ENCODE measurements at regions not wholly inside any gene's neighbourhood (a gene's known extent, or its start where the extent isn't known, plus 50 kb on each side); places are given as distances from the start of the nearest gene placed in this dataset.

- no peak overlapping the region for H3K9ac ChIP-seq (ENCODE audit: control insufficient read depth, insufficient read depth, low read length)
- no peaks in the 10 kb centered on the region for H3K79me2 ChIP-seq (ENCODE audit: control insufficient read depth, insufficient read depth, low read length)
- no peaks in the 10 kb centered on the region for H4K20me1 ChIP-seq (ENCODE audit: control insufficient read depth, insufficient read depth)
- H3K36me3 ChIP-seq (ENCODE audit: control insufficient read depth in 2 of 2, insufficient read depth in 2 of 2, low read length in 1 of 2), result no peaks in the 10 kb centered on the region
- no peak overlapping the region for H3K27ac ChIP-seq (ENCODE audit: control insufficient read depth, insufficient read depth)
- H2AFZ ChIP-seq (ENCODE audit: control insufficient read depth, low read depth, low read length), result no peak overlapping the region
- ATAC-seq (no peak), DNase-seq (ENCODE audit: low read depth, low spot score) (no peak), FAIRE-seq (no peak)
- no peaks in the 10 kb centered on the region for H3K27me3 ChIP-seq (replicated peaks in 1 of 2; ENCODE audit: control insufficient read depth in 2 of 2, insufficient read depth in 2 of 2, low read length in 1 of 2)
- ChIA-PET RAD21 (ENCODE audit: unreplicated experiment) (no interaction called here), SMC1A (ENCODE audit: uncharacterized antibody, unreplicated experiment) (interaction anchor here (1.5 kb wide), 1 partner anchor 10 kb away, joined by 3 read pairs; no protein-coding TSS in a partner anchor), CTCF (interaction anchor here (2.2 kb wide), 1 partner anchor 11 kb away, joined by 6 read pairs; no protein-coding TSS in a partner anchor), POLR2A (no interaction called here)
- H3K9me3 ChIP-seq (replicated peaks; ENCODE audit: control insufficient read depth, insufficient read depth, low read length), result no peaks in the 10 kb centered on the region
- no peak overlapping the region for H3K4me2 ChIP-seq (ENCODE audit: control insufficient read depth, insufficient read depth)
- no peak overlapping the region for H3K4me3 ChIP-seq
- no peak for TF ChIP-seq SMAD5 (IDR thresholded peaks at IDR 0.05; ENCODE audit: low read depth)
- TF ChIP-seq PML (IDR thresholded peaks at IDR 0.05; ENCODE audit: low read length), result no peak
- no peak for TF ChIP-seq E4F1 (IDR thresholded peaks at IDR 0.05; ENCODE audit: borderline replicate concordance, partially characterized antibody)
- TF ChIP-seq TCF12 (IDR thresholded peaks at IDR 0.05; ENCODE audit: low read depth, low read length), result no peak
- no peak for TF ChIP-seq USF1 (IDR thresholded peaks at IDR 0.05; ENCODE audit: borderline replicate concordance, extremely low read length, insufficient read depth, low read depth, low read length)
- no peak for TF ChIP-seq PKNOX1 (IDR thresholded peaks at IDR 0.05)
- no peak for TF ChIP-seq SMC3 (IDR thresholded peaks at IDR 0.05; ENCODE audit: borderline replicate concordance, low read length)
- TF ChIP-seq POLR2A (IDR thresholded peaks at IDR 0.05; ENCODE audit: low read depth, low read length), result no peak
- TF ChIP-seq RAD51 (IDR thresholded peaks at IDR 0.05), result no peak
- no peak for TF ChIP-seq ZNF274 (IDR thresholded peaks at IDR 0.05; ENCODE audit: insufficient read depth, insufficient read length)
- no peak for TF ChIP-seq NFXL1 (IDR thresholded peaks at IDR 0.05; ENCODE audit: borderline replicate concordance)
- no peak for TF ChIP-seq NFIC (IDR thresholded peaks at IDR 0.05; ENCODE audit: low read depth, low read length)
- TF ChIP-seq SUZ12 (IDR thresholded peaks at IDR 0.05; ENCODE audit: unreplicated experiment), result no peak
- no TSS peak for BruUV-seq (replicated peaks)
- 5% methylated on average over 1 of the region's 1 CpG for WGBS (ENCODE audit: insufficient coverage, insufficient replicate concordance, low lambda C conversion rate, missing lambda C conversion rate)
- H3K4me1 ChIP-seq (ENCODE audit: control insufficient read depth, insufficient read depth, low read length), result no peaks in the 10 kb centered on the region
- in situ Hi-C loops (cut with MboI) (no loop called here), intact Hi-C loops (cut with micrococcal nuclease; ENCODE audit: unreplicated experiment) (no loop called here)
Observed at GRCh38 chr14:30385925-30386324, 173.0 kb upstream of the G2E3 start.

Data from GM12878 (cell line).